ENCODE measurements at regions not wholly inside any gene's neighbourhood (a gene's known extent, or its start where the extent isn't known, plus 50 kb on each side); places are given as distances from the start of the nearest gene placed in this dataset.

DNA sequence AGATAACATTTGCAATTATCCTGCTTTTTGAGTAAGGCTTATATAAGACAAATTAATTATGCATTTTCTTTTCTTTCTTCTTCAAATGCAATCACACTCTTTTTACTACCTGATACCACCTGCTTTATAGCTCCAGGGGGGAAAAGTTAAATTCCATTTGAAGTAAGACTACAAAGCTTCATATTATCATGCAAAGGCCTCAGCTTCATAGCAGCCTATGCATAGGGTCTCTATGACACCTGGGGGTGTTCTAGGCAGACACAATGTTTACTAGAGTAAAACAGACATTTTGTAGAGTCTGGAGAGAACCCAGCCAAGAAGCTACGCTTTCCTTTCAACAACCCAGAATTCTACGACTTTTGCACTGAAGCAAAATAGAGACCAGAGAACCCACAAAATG lies 148.0 kb downstream of the MCHR2 start:
- CTCF ChIA-PET (ENCODE audit: partially characterized antibody), result interaction anchor here (0.7 to 1.9 kb wide), 8 partner anchors 9 to 241 kb away, joined by 3 to 10 read pairs (median 4); no protein-coding TSS in a partner anchor
- Histone ChIP-seq H4K20me1 (replicated peaks in 1 of 2; ENCODE audit: control insufficient read depth in 1 of 2, insufficient read depth in 2 of 2, low read length in 2 of 2) (no peaks in the 10 kb centered on the region), H3K27ac (ENCODE audit: low read depth, low read length) (no peak overlapping the region), H4K91ac (replicated peaks; ENCODE audit: insufficient read length, low read length) (no peak overlapping the region), H4K8ac (ENCODE audit: extremely low read depth, insufficient read depth, low read length) (no peak overlapping the region), H2BK15ac (ENCODE audit: low read length) (no peak overlapping the region), H3K14ac (ENCODE audit: insufficient read length) (no peak overlapping the region), H3K27me3 (replicated peaks in 1 of 4; ENCODE audit: control insufficient read depth in 3 of 4, extremely low read depth in 1 of 4, insufficient read depth in 3 of 4, low read length in 3 of 4) (no peaks in the 10 kb centered on the region; a peak in 2 of 7 replicates), H4K5ac (ENCODE audit: insufficient read length, low read depth, low read length) (no peak overlapping the region), H3K79me1 (ENCODE audit: low read depth, low read length) (no peaks in the 10 kb centered on the region), H3K79me2 (ENCODE audit: control insufficient read depth in 1 of 2, insufficient read depth in 2 of 2, low read length in 2 of 2) (no peaks in the 10 kb centered on the region), H3K36me3 (ENCODE audit: control insufficient read depth in 2 of 4, insufficient read depth in 4 of 4, low read length in 3 of 4) (no peaks in the 10 kb centered on the region), H3K4me3 (ENCODE audit: extremely low read depth in 1 of 4, insufficient read depth in 2 of 4, low read depth in 3 of 4, low read length in 4 of 4) (no peak overlapping the region), H3K4me1 (replicated peaks in 1 of 4; ENCODE audit: control insufficient read depth in 3 of 4, insufficient read depth in 4 of 4, low read length in 3 of 4) (peaks cover 0 to 8% (median under 1%) of the 10 kb centered on the region in 4 experiments; a peak in 1 of 7 replicates), H2BK12ac (ENCODE audit: low read depth, low read length) (no peak overlapping the region), H2BK20ac (ENCODE audit: low read length) (no peak overlapping the region), H3K9me3 (ENCODE audit: insufficient read depth in 2 of 2, low read depth in 1 of 2, low read length in 1 of 2) (no peaks in the 10 kb centered on the region), H3K18ac (ENCODE audit: extremely low read depth, low read length) (no peak overlapping the region), H3K9ac (replicated peaks in 1 of 4; ENCODE audit: extremely low read depth in 1 of 4, low read depth in 3 of 4, low read length in 3 of 4) (no peak overlapping the region), H2BK5ac (ENCODE audit: low read depth, low read length) (no peak overlapping the region), H2AFZ (ENCODE audit: low read length) (no peak overlapping the region), H3K56ac (replicated peaks; ENCODE audit: insufficient read length, low read depth, low read length) (no peak overlapping the region), H2BK120ac (replicated peaks; ENCODE audit: low read depth, low read length) (no peak overlapping the region), H3K23me2 (ENCODE audit: low read depth, low read length) (no peaks in the 10 kb centered on the region), H3K4ac (replicated peaks; ENCODE audit: insufficient read length, low read depth, low read length) (no peak overlapping the region), H2AK5ac (ENCODE audit: low read depth, low read length) (no peak overlapping the region), H3K4me2 (ENCODE audit: insufficient read depth in 1 of 2, low read depth in 2 of 2, low read length in 2 of 2) (0 out of 4 replicates have a peak overlapping the region, but pooled peaks of 1 of the 2 experiments have one; percentile 19), H3K23ac (ENCODE audit: insufficient read length) (no peak overlapping the region)
- WGBS, 2 experiments (ENCODE audit: extremely low coverage in 1 of 2, insufficient coverage in 1 of 2, insufficient read length in 1 of 2, insufficient replicate concordance in 2 of 2, low coverage in 1 of 2, low lambda C conversion rate in 2 of 2, missing lambda C conversion rate in 1 of 2), result 68% methylated on average over 2 of the region's 2 CpGs; no CpG with 5 or more reads in 1 of the 2 experiments
- DNase-seq (ENCODE audit: low read depth in 1 of 2, low spot score in 2 of 2), result no peak
- FAIRE-seq, result peak; percentile 80
- POLR2A ChIA-PET (ENCODE audit: partially characterized antibody), result no interaction called here
- no peak for TF ChIP-seq RBBP5 (IDR thresholded peaks at IDR 0.05; ENCODE audit: borderline replicate concordance, low read depth, low read length)
- TF ChIP-seq HDAC2 (IDR thresholded peaks at IDR 0.05; ENCODE audit: borderline replicate concordance in 1 of 2, low read depth in 2 of 2, low read length in 2 of 2), result 0 out of 4 replicates have a peak, but pooled peaks of 1 of the 2 experiments have one; percentile 35
- TF ChIP-seq SIRT6 (IDR thresholded peaks at IDR 0.05; ENCODE audit: low read length), result no peak
- no peak for TF ChIP-seq SUZ12 (IDR thresholded peaks at IDR 0.05; ENCODE audit: low read length)

Measured in H1 (cell line).